Body of pancreas (tissue), 4 donors: ENCODE measurements at regions not wholly inside any gene's neighbourhood (a gene's known extent, or its start where the extent isn't known, plus 50 kb on each side); places are given as distances from the start of the nearest gene placed in this dataset.

Experiments
- CTCF ChIP-seq, 7 experiments: fragments of 450-650 bp in 4 of 7; fragments of 200-600 bp in 3 of 7; sonication (generic) in 3 of 7; IDR thresholded peaks; one replicate each; pipeline ENCODE4 v1.5.1; 2016 to 2019; ENCODE audit warnings: antibody characterized with exemption in 7 of 7
- POLR2A ChIP-seq, 3 donors: fragments of 450-650 bp; IDR thresholded peaks; one replicate each; pipeline ENCODE4 v1.6.1; 2016; ENCODE audit warnings: antibody characterized with exemption in 3 of 3, mild to moderate bottlenecking in 2 of 3

- TF ChIP-seq POLR2A (IDR thresholded peaks at IDR 0.05) (no peak), CTCF (IDR thresholded peaks at IDR 0.05) (no peak)
These were observed 1202.9 kb upstream of the CDH8 start for GRCh38 chr16:63239065-63239570.
